HUES6 (cell line): ENCODE measurements at regions not wholly inside any gene's neighbourhood (a gene's known extent, or its start where the extent isn't known, plus 50 kb on each side); places are given as distances from the start of the nearest gene placed in this dataset.

Experiments used
- H3K27ac ChIP-seq: 2 replicates; pipeline ENCODE4 v1.7.0; 2013; ENCODE audit warnings: low read depth, mild to moderate bottlenecking, low read length, inconsistent platforms
- H3K27me3 ChIP-seq: 2 replicates; pipeline ENCODE4 v1.6.1; 2013; ENCODE audit warnings: low read length; ENCODE audit not compliant: control insufficient read depth, insufficient read depth
- H3K36me3 ChIP-seq: 2 replicates; pipeline ENCODE4 v1.6.1; 2013; ENCODE audit warnings: low read length; ENCODE audit not compliant: control insufficient read depth, insufficient read depth
- H3K4me1 ChIP-seq: 2 replicates; pipeline ENCODE4 v1.6.1; 2013; ENCODE audit warnings: low read length; ENCODE audit not compliant: control insufficient read depth, insufficient read depth
- H3K4me3 ChIP-seq: 2 replicates; pipeline ENCODE4 v1.5.1; 2013; ENCODE audit warnings: low read depth, low read length
- H3K9ac ChIP-seq: one replicate; pipeline ENCODE4 v1.6.1; 2013; ENCODE audit warnings: mild to moderate bottlenecking, low read length
- H3K9me3 ChIP-seq: 2 replicates; pipeline ENCODE4 v1.6.1; 2013; ENCODE audit warnings: low read depth, low read length; ENCODE audit not compliant: control insufficient read depth, insufficient read depth

DNA sequence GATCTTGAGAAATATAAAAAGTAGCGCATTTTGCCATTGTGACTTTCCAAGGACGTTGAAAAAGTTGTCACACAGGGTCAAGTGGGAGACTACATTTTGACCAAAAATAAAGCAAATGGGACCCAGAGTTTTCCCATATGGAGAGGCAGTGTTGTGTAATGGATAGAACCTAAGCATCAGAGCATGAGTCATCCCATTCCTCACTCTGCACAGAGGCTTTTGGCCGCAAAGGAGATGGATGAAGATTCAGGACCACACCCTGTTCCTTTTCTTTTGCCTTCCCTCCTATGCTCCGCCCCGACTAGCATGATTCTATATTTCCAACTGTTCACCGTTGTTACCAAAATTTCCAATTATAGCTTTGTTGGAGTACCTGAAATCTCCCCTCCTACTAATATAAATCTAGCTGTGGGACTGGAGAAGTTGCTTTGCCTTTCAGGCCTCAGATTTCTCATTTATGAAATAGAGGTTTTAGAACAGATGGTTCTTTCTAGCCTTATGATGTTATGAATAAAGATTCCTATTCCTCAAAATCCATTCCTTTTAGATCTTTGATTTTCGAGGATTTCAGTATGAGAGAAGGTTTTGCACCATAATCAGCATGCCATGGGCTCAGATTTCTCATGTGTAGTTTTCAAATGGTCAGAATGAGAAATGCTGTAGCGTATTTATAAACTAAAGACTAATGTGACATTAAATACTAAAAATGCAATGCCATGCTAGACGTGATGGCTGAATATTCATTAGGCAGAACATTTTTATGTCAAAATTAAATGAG lies 921.9 kb upstream of the TENM4 start:
- Histone ChIP-seq H3K36me3 (no peaks in the 10 kb centered on the region), H3K27ac (no peak overlapping the region), H3K9me3 (no peaks in the 10 kb centered on the region), H3K27me3 (no peaks in the 10 kb centered on the region), H3K4me1 (no peaks in the 10 kb centered on the region; the same call in 1 of the 2 replicates), H3K9ac (no peak overlapping the region), H3K4me3 (no peak overlapping the region)

DNA sequence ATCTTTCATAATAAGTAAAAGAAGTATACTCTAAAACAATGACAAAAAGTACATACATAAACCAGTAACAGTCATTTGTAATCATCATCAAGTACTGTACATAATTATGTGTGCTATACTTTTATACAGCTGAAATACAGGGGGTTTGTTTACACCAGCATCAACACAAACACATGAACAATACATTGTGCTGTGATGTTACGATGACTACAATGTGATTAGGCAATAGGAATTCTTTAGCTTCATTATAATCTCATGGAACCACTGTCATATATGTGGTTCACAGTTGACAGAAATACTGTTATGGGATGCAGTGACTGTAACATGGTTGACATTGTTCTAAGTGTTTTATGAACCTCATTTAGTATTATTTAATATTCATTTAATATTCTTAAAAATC lies 914.4 kb upstream of the TENM4 start:
- no peaks in the 10 kb centered on the region for H3K9me3 ChIP-seq
- no peak overlapping the region for H3K27ac ChIP-seq
- H3K4me3 ChIP-seq: no peak overlapping the region
- H3K9ac ChIP-seq: no peak overlapping the region
- no peaks in the 10 kb centered on the region for H3K27me3 ChIP-seq
- no peaks in the 10 kb centered on the region for H3K4me1 ChIP-seq
- no peaks in the 10 kb centered on the region for H3K36me3 ChIP-seq

- no peak overlapping the region for H3K9ac ChIP-seq
- no peaks in the 10 kb centered on the region for H3K9me3 ChIP-seq
- no peak overlapping the region for H3K27ac ChIP-seq
- H3K4me3 ChIP-seq: no peak overlapping the region
- H3K36me3 ChIP-seq: no peaks in the 10 kb centered on the region
- no peaks in the 10 kb centered on the region; the same call in 1 of the 2 replicates for H3K4me1 ChIP-seq
- H3K27me3 ChIP-seq: no peaks in the 10 kb centered on the region
Measured at GRCh38 chr11:80350541-80350940, 909.7 kb upstream of the TENM4 start.

DNA sequence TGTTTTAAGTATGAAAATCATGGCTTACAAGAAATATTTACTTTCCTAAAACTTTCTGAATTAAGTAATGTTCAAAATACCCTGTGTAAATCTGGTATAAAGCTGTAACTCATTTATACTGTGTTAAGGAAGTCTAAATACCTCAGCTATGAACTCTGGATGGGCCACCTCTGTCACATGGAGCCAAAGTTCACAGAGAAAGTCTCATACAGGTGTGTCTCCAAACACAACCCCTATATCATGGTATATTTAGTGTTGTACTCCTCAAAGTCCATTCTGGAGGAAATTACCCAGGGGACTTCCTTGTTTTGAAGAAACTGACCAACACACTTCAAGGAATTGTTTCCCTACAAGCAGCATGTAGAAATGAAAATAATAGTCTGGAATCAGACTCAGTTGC lies 909.2 kb upstream of the TENM4 start:
- Histone ChIP-seq H3K9ac (no peak overlapping the region), H3K4me3 (no peak overlapping the region), H3K9me3 (no peaks in the 10 kb centered on the region), H3K4me1 (no peaks in the 10 kb centered on the region; the same call in 1 of the 2 replicates), H3K36me3 (no peaks in the 10 kb centered on the region), H3K27me3 (no peaks in the 10 kb centered on the region), H3K27ac (no peak overlapping the region)

DNA sequence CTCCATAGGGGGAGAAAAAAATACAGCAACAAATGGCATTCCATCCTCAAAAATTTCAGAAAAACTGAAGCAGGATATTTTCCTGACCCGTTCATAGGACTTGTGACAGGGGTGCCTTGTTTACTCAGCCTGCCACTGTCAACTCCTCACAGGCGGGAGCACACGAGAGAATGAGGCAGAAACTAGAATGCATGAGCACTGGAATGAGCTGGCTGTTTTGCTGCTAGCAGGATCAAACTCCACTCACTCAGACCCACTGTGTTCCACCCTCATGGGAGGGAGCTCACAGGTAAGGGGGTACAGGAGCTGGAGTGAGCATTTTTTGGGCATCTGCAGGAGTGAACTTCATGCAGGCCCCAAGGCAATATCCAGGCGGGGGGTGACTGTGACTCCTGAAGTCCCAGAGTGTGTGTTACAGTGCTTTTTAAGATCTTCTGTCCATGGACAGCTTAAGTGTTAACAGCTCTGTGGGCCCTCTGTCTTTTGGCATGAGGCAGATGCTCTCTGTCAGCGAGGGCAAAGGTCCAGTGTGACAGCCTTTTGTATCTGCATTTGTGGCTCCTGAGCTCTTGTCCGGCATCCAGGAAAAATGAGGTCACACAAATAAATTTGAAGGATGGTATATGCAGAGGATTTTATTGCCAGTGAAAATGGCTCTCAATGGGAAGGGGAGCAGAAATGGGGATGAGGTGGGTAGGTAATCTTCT lies 905.7 kb upstream of the TENM4 start:
- Histone ChIP-seq H3K4me3 (no peak overlapping the region), H3K36me3 (no peaks in the 10 kb centered on the region), H3K27ac (no peak overlapping the region), H3K27me3 (no peaks in the 10 kb centered on the region), H3K9me3 (no peaks in the 10 kb centered on the region), H3K9ac (no peak overlapping the region), H3K4me1 (no peaks in the 10 kb centered on the region; the same call in 1 of the 2 replicates)

DNA sequence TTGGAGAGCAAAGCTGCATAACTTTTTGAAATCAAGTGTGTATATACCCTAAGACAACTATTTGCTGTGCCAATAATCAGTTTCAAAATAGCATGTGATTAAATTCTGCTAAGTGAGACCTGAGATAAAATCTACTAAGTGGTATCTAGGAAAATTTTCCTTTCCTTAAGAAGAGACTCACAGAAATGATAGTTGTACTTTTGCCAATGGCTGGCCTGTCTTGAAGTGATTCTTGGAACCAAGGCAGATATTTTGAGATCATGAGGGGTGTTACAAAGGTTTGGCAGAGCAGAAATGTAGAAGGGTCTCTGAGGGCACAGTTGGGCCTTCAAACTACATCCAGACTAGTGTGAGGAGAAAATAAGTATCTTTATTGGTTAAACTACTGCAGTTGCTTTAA lies 902.6 kb upstream of the TENM4 start:
- no peak overlapping the region for H3K9ac ChIP-seq
- H3K4me1 ChIP-seq: no peaks in the 10 kb centered on the region; the same call in 1 of the 2 replicates
- H3K4me3 ChIP-seq: no peak overlapping the region
- H3K9me3 ChIP-seq: no peaks in the 10 kb centered on the region
- no peak overlapping the region for H3K27ac ChIP-seq
- H3K36me3 ChIP-seq: no peaks in the 10 kb centered on the region
- H3K27me3 ChIP-seq: no peaks in the 10 kb centered on the region

DNA sequence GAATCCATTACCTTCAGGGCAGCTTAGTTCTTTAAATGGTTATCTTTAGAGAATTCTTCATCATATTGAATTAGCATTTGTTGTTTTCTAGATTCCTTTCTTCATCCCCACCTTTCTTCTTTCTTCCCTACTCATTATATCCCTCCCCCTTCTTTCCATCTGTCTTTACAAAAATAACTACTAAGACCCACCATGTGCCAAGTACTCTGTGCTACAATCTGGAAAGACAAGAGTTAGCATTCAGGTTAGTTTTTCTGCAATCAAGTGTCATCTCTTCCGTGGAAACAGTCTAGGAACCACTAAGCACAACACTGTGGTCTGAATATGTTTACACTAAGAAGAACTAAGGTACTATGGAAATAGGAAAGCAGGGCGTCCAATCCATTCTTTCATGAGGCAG lies 897.4 kb upstream of the TENM4 start:
- Histone ChIP-seq H3K9ac (no peak overlapping the region), H3K4me3 (no peak overlapping the region), H3K36me3 (no peaks in the 10 kb centered on the region), H3K27ac (no peak overlapping the region), H3K9me3 (no peaks in the 10 kb centered on the region), H3K27me3 (no peaks in the 10 kb centered on the region), H3K4me1 (no peaks in the 10 kb centered on the region)

DNA sequence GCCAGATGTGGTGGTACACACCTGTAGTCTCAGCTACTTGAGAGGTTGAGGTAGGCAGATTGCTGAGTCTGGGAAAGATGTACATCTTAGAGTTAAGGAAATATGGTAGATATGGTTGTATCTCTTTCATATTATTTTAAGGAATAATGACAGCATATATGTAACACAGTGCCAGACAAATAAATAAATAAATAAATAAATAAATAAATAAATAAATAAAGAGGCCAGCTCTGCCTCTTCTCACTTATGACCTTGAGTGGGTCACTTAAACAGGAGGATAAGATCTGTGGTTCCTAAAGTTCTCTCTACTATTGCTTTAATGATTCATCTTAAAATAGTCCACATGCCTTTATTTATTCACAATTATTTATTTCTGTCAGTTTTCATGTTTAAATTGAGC lies 890.9 kb upstream of the TENM4 start:
- no peak overlapping the region for H3K9ac ChIP-seq
- H3K27me3 ChIP-seq: no peaks in the 10 kb centered on the region
- H3K27ac ChIP-seq: no peak overlapping the region
- no peaks in the 10 kb centered on the region for H3K36me3 ChIP-seq
- peaks cover 14% of the 10 kb centered on the region for H3K4me1 ChIP-seq
- H3K9me3 ChIP-seq: no peaks in the 10 kb centered on the region
- no peak overlapping the region for H3K4me3 ChIP-seq

- no peaks in the 10 kb centered on the region for H3K9me3 ChIP-seq
- no peaks in the 10 kb centered on the region for H3K27me3 ChIP-seq
- no peaks in the 10 kb centered on the region for H3K36me3 ChIP-seq
- no peak overlapping the region for H3K4me3 ChIP-seq
- no peak overlapping the region for H3K27ac ChIP-seq
- no peak overlapping the region for H3K9ac ChIP-seq
- peaks cover 14% of the 10 kb centered on the region for H3K4me1 ChIP-seq
Measured at GRCh38 chr11:80330264-80330663, 889.4 kb upstream of the TENM4 start.

- H3K27ac ChIP-seq: no peak overlapping the region
- no peaks in the 10 kb centered on the region for H3K9me3 ChIP-seq
- H3K4me1 ChIP-seq: peaks cover 14% of the 10 kb centered on the region
- H3K9ac ChIP-seq: no peak overlapping the region
- no peaks in the 10 kb centered on the region for H3K36me3 ChIP-seq
- no peaks in the 10 kb centered on the region for H3K27me3 ChIP-seq
- H3K4me3 ChIP-seq: no peak overlapping the region
Measured at GRCh38 chr11:80328774-80329173, 887.9 kb upstream of the TENM4 start.

- H3K4me1 ChIP-seq: peaks cover 14% of the 10 kb centered on the region
- H3K9me3 ChIP-seq: no peaks in the 10 kb centered on the region
- no peaks in the 10 kb centered on the region for H3K36me3 ChIP-seq
- no peak overlapping the region for H3K27ac ChIP-seq
- H3K4me3 ChIP-seq: no peak overlapping the region
- peaks cover 3% of the 10 kb centered on the region; the same call in 1 of the 2 replicates for H3K27me3 ChIP-seq
- H3K9ac ChIP-seq: no peak overlapping the region
Measured at GRCh38 chr11:80327956-80328614, 887.3 kb upstream of the TENM4 start.
